ENCODE measurements at regions not wholly inside any gene's neighbourhood (a gene's known extent, or its start where the extent isn't known, plus 50 kb on each side); places are given as distances from the start of the nearest gene placed in this dataset.

GRCh38 chr5:142495531-142495930 is 170.7 kb upstream of the SPRY4 start:
- TF ChIP-seq CTCF (IDR thresholded peaks at IDR 0.05; ENCODE audit: extremely low read depth in 1 of 2, insufficient read depth in 1 of 2, low read depth in 1 of 2, low read length in 2 of 2): no peak
- no peak for TF ChIP-seq POLR2A (IDR thresholded peaks at IDR 0.05; ENCODE audit: low read depth, low read length)
- no peak for TF ChIP-seq POLR2AphosphoS5 (IDR thresholded peaks at IDR 0.05; ENCODE audit: insufficient read depth, low read depth, low read length)
- no peak for TF ChIP-seq EZH2 (IDR thresholded peaks at IDR 0.05; ENCODE audit: borderline replicate concordance, low read depth, low read length, severe bottlenecking)
